ENCODE measurements at regions not wholly inside any gene's neighbourhood (a gene's known extent, or its start where the extent isn't known, plus 50 kb on each side); places are given as distances from the start of the nearest gene placed in this dataset.

GRCh38 chr13:32924886-32925285, 91.3 kb upstream of the KL start:
- Histone ChIP-seq H3K4me2 (ENCODE audit: low read length) (no peak overlapping the region), H2AFZ (ENCODE audit: low read length) (no peak overlapping the region), H3K36me3 (ENCODE audit: insufficient read depth, low read length) (no peaks in the 10 kb centered on the region), H4K20me1 (ENCODE audit: insufficient read depth, low read length) (no peaks in the 10 kb centered on the region), H3K27ac (ENCODE audit: low read depth, low read length, poor library complexity, severe bottlenecking) (no peak overlapping the region), H3K9me3 (ENCODE audit: low read length) (no peaks in the 10 kb centered on the region), H3K4me1 (ENCODE audit: insufficient read depth, low read length, poor library complexity, severe bottlenecking) (no peaks in the 10 kb centered on the region), H3K79me2 (ENCODE audit: insufficient read depth, low read depth, low read length) (no peaks in the 10 kb centered on the region), H3K4me3 (ENCODE audit: low read depth, low read length, poor library complexity, severe bottlenecking) (no peak overlapping the region), H3K9me2 (ENCODE audit: insufficient read depth, low read length) (no peaks in the 10 kb centered on the region)
- no peak for DNase-seq (ENCODE audit: low spot score)
- BruUV-seq (replicated peaks), result no TSS peak
- ChIA-PET CTCF (ENCODE audit: unreplicated experiment) (no interaction called here), POLR2A (interaction anchor here (1.1 to 1.7 kb wide), 2 partner anchors 12 to 31 kb away, joined by 3 to 4 read pairs; no protein-coding TSS in a partner anchor)
- TF ChIP-seq CTCF (conservative IDR thresholded peaks at IDR 0.05; ENCODE audit: low read length), result no peak
- no peak for TF ChIP-seq EZH2phosphoT487 (IDR thresholded peaks at IDR 0.05; ENCODE audit: borderline replicate concordance, low read depth, low read length)
- intact Hi-C loops (cut with micrococcal nuclease; ENCODE audit: unreplicated experiment), result no loop called here

GRCh38 chr13:32925506-32925905, 90.7 kb upstream of the KL start:
- no peak overlapping the region for H2AFZ ChIP-seq (ENCODE audit: low read length)
- H4K20me1 ChIP-seq (ENCODE audit: insufficient read depth, low read length), result no peaks in the 10 kb centered on the region
- DNase-seq (ENCODE audit: low spot score), result no peak
- no peaks in the 10 kb centered on the region for H3K36me3 ChIP-seq (ENCODE audit: insufficient read depth, low read length)
- H3K79me2 ChIP-seq (ENCODE audit: insufficient read depth, low read depth, low read length), result no peaks in the 10 kb centered on the region
- ChIA-PET CTCF (ENCODE audit: unreplicated experiment) (no interaction called here), POLR2A (interaction anchor here (1.1 to 1.9 kb wide), 3 partner anchors 9 to 30 kb away, joined by 3 to 4 read pairs (median 4); no protein-coding TSS in a partner anchor)
- no peaks in the 10 kb centered on the region for H3K9me2 ChIP-seq (ENCODE audit: insufficient read depth, low read length)
- BruUV-seq (replicated peaks), result no TSS peak
- no peak overlapping the region for H3K27ac ChIP-seq (ENCODE audit: low read depth, low read length, poor library complexity, severe bottlenecking)
- no peak overlapping the region for H3K4me2 ChIP-seq (ENCODE audit: low read length)
- TF ChIP-seq CTCF (conservative IDR thresholded peaks at IDR 0.05; ENCODE audit: low read length) (no peak), EZH2phosphoT487 (IDR thresholded peaks at IDR 0.05; ENCODE audit: borderline replicate concordance, low read depth, low read length) (no peak)
- intact Hi-C loops (cut with micrococcal nuclease; ENCODE audit: unreplicated experiment), result no loop called here
- H3K4me3 ChIP-seq (ENCODE audit: low read depth, low read length, poor library complexity, severe bottlenecking), result no peak overlapping the region
- no peaks in the 10 kb centered on the region for H3K4me1 ChIP-seq (ENCODE audit: insufficient read depth, low read length, poor library complexity, severe bottlenecking)
- no peaks in the 10 kb centered on the region for H3K9me3 ChIP-seq (ENCODE audit: low read length)

GRCh38 chr13:32932376-32932775, 83.8 kb upstream of the KL start:
- Histone ChIP-seq H4K20me1 (ENCODE audit: insufficient read depth, low read length) (no peaks in the 10 kb centered on the region), H3K27ac (ENCODE audit: low read depth, low read length, poor library complexity, severe bottlenecking) (no peak overlapping the region), H3K9me3 (ENCODE audit: low read length) (no peaks in the 10 kb centered on the region), H3K9me2 (ENCODE audit: insufficient read depth, low read length) (no peaks in the 10 kb centered on the region), H2AFZ (ENCODE audit: low read length) (no peak overlapping the region), H3K4me1 (ENCODE audit: insufficient read depth, low read length, poor library complexity, severe bottlenecking) (no peaks in the 10 kb centered on the region), H3K79me2 (ENCODE audit: insufficient read depth, low read depth, low read length) (no peaks in the 10 kb centered on the region), H3K36me3 (ENCODE audit: insufficient read depth, low read length) (no peaks in the 10 kb centered on the region), H3K4me3 (ENCODE audit: low read depth, low read length, poor library complexity, severe bottlenecking) (no peak overlapping the region), H3K4me2 (ENCODE audit: low read length) (no peak overlapping the region)
- CTCF ChIA-PET (ENCODE audit: unreplicated experiment), result no interaction called here
- POLR2A ChIA-PET, result interaction anchor here (1.5 kb wide), 1 partner anchor 13 kb away, joined by 3 read pairs; no protein-coding TSS in a partner anchor
- intact Hi-C loops (cut with micrococcal nuclease; ENCODE audit: unreplicated experiment), result no loop called here
- no peak for DNase-seq (ENCODE audit: low spot score)
- TF ChIP-seq EZH2phosphoT487 (IDR thresholded peaks at IDR 0.05; ENCODE audit: borderline replicate concordance, low read depth, low read length) (no peak), CTCF (conservative IDR thresholded peaks at IDR 0.05; ENCODE audit: low read length) (no peak)
- BruUV-seq (replicated peaks), result no TSS peak

Measured in OCI-LY7 (cell line).